Heart left ventricle (tissue), 13 donors: ENCODE measurements at regions not wholly inside any gene's neighbourhood (a gene's known extent, or its start where the extent isn't known, plus 50 kb on each side); places are given as distances from the start of the nearest gene placed in this dataset.

Experiments used
- POLR2A ChIP-seq, 2 donors: fragments of 450-650 bp; IDR thresholded peaks; one replicate each; pipeline ENCODE4 v1.6.1; 2017; ENCODE audit warnings: antibody characterized with exemption in 2 of 2, mild to moderate bottlenecking in 2 of 2, moderate library complexity in 2 of 2
- TF ChIP-seq, protein P1 (sequence below), 12 donors: fragments of 200-600 bp; sonication (generic) in 4 of 12; IDR thresholded peaks; one replicate each; pipeline versions ENCODE4 v1.5.0 to v1.8.0; 2018 to 2022; ENCODE audit warnings: antibody characterized with exemption in 12 of 12, mild to moderate bottlenecking in 5 of 12
- donor health status: ischemic (EF 13 %, LVEDD 7.1; RV severe dilation, severe dysfunction).
- donor health status: DM: no; HTN: yes; CAD: no.
- donor health status: DM: no; HTN: no; CAD: no.
- donor health status: ischemic (EF 25% LVEDD 6.9; RV normal size, moderate dysfunction).
- donor health status: ischemic (EF 25% LVEDD 5.7; RV mildly dilated, moderate dysfunction).
- donor health status: ischemic (EF 35%, LVEDD 5.7; RV mildly dilated, moderate dysfunction).
- donor health status: nonischemic (EF 11% LVEDD 7.7; RV severe dilation, severe dysfunction).
- donor health status: DM: yes; HTN: yes; CAD: no.
- donor health status: PGD.
- donor health status: ischemic (EF 29% LVEDD 5.4; RV normal size, mild dysfunction).
- donor health status: nonischemic (EF 23%, LVEDD 6.1; RV moderate dilation, normal function).

DNA sequence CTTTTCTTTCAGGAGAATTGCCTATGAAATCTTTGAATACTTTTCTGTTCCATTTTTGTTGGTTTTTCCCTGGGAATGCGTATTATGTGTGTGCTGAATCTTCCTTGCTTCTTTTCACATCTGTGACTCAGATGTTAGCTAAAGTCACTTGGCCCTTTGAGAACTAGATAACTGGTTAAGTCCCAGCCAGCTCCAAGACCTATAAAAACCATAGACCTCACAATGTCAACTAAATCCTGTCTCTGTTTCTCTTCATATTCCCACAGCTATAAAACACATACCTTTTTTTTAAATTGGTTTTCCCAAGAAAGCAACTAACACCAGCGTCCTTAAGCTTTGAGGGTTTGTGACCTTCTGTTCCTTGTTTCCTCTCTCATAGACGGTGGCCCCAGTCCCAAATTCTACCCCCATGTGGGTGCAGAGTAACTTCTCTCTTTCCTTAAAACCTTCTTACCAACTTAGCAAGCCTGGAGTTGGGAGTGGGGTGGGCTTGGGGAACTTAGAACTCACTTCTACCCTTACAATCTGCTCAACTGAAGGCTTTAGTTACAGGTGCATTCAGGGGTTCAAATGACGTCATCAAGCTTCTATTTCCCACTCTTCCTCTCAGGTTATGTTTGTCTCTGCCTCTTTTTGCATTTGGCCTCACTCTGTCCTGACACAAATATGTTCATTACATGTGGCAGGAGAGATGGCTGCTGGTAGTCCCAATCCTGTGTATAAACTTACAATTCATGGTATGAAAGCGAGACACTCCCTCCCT is 58.1 kb upstream of the TGIF1 start:
- TF ChIP-seq POLR2A (IDR thresholded peaks at IDR 0.05) = no peak
- TF ChIP-seq, protein P1, sequence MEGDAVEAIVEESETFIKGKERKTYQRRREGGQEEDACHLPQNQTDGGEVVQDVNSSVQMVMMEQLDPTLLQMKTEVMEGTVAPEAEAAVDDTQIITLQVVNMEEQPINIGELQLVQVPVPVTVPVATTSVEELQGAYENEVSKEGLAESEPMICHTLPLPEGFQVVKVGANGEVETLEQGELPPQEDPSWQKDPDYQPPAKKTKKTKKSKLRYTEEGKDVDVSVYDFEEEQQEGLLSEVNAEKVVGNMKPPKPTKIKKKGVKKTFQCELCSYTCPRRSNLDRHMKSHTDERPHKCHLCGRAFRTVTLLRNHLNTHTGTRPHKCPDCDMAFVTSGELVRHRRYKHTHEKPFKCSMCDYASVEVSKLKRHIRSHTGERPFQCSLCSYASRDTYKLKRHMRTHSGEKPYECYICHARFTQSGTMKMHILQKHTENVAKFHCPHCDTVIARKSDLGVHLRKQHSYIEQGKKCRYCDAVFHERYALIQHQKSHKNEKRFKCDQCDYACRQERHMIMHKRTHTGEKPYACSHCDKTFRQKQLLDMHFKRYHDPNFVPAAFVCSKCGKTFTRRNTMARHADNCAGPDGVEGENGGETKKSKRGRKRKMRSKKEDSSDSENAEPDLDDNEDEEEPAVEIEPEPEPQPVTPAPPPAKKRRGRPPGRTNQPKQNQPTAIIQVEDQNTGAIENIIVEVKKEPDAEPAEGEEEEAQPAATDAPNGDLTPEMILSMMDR (IDR thresholded peaks at IDR 0.05) = no peak
